ENCODE measurements at regions not wholly inside any gene's neighbourhood (a gene's known extent, or its start where the extent isn't known, plus 50 kb on each side); places are given as distances from the start of the nearest gene placed in this dataset.

GRCh38 chr3:71951842-71952241 lies 166.9 kb upstream of the PROK2 start:
- intact Hi-C loops (cut with micrococcal nuclease; ENCODE audit: unreplicated experiment), result no loop called here
- Histone ChIP-seq H3K27ac (ENCODE audit: low read depth, low read length, poor library complexity, severe bottlenecking) (no peak overlapping the region), H3K36me3 (ENCODE audit: insufficient read depth, low read length, poor library complexity, severe bottlenecking) (no peaks in the 10 kb centered on the region), H3K27me3 (replicated peaks; ENCODE audit: insufficient read depth, low read depth, low read length, poor library complexity) (no peaks in the 10 kb centered on the region), H3K4me3 (ENCODE audit: low read depth, low read length, poor library complexity, severe bottlenecking) (no peak overlapping the region), H3K4me1 (ENCODE audit: insufficient read depth, low read length, poor library complexity, severe bottlenecking) (no peaks in the 10 kb centered on the region), H3K9me3 (ENCODE audit: low read depth, low read length, poor library complexity, severe bottlenecking) (no peaks in the 10 kb centered on the region)
- POLR2A ChIA-PET (ENCODE audit: low non-redundant PET), result no interaction called here
- CTCF ChIA-PET, result no interaction called here
- TF ChIP-seq EZH2 (IDR thresholded peaks at IDR 0.05; ENCODE audit: borderline replicate concordance, low read depth, low read length, poor library complexity, severe bottlenecking) (no peak), CTCF (conservative IDR thresholded peaks at IDR 0.05; ENCODE audit: low read depth, low read length) (no peak)
- BruUV-seq (replicated peaks), result no TSS peak
- DNase-seq (ENCODE audit: low spot score), result no peak

- H3K27ac ChIP-seq (ENCODE audit: low read depth, low read length, poor library complexity, severe bottlenecking), result no peak overlapping the region
- H3K4me3 ChIP-seq (ENCODE audit: low read depth, low read length, poor library complexity, severe bottlenecking), result no peak overlapping the region
- intact Hi-C loops (cut with micrococcal nuclease; ENCODE audit: unreplicated experiment), result no loop called here
- DNase-seq (ENCODE audit: low spot score), result no peak
- H3K27me3 ChIP-seq (replicated peaks; ENCODE audit: insufficient read depth, low read depth, low read length, poor library complexity), result no peaks in the 10 kb centered on the region
- H3K9me3 ChIP-seq (ENCODE audit: low read depth, low read length, poor library complexity, severe bottlenecking), result no peaks in the 10 kb centered on the region
- no peaks in the 10 kb centered on the region for H3K4me1 ChIP-seq (ENCODE audit: insufficient read depth, low read length, poor library complexity, severe bottlenecking)
- TF ChIP-seq CTCF (conservative IDR thresholded peaks at IDR 0.05; ENCODE audit: low read depth, low read length) (no peak), EZH2 (IDR thresholded peaks at IDR 0.05; ENCODE audit: borderline replicate concordance, low read depth, low read length, poor library complexity, severe bottlenecking) (no peak)
- ChIA-PET CTCF (no interaction called here), POLR2A (ENCODE audit: low non-redundant PET) (no interaction called here)
- no peaks in the 10 kb centered on the region for H3K36me3 ChIP-seq (ENCODE audit: insufficient read depth, low read length, poor library complexity, severe bottlenecking)
- BruUV-seq (replicated peaks), result no TSS peak
These were observed 166.4 kb upstream of the PROK2 start for GRCh38 chr3:71951361-71951760.

GRCh38 chr3:71949442-71949841 lies 164.5 kb upstream of the PROK2 start:
- ChIA-PET POLR2A (ENCODE audit: low non-redundant PET) (no interaction called here), CTCF (no interaction called here)
- H3K36me3 ChIP-seq (ENCODE audit: insufficient read depth, low read length, poor library complexity, severe bottlenecking), result no peaks in the 10 kb centered on the region
- H3K4me3 ChIP-seq (ENCODE audit: low read depth, low read length, poor library complexity, severe bottlenecking), result no peak overlapping the region
- intact Hi-C loops (cut with micrococcal nuclease; ENCODE audit: unreplicated experiment), result no loop called here
- DNase-seq (ENCODE audit: low spot score), result peak; percentile 22
- H3K9me3 ChIP-seq (ENCODE audit: low read depth, low read length, poor library complexity, severe bottlenecking), result no peaks in the 10 kb centered on the region
- no TSS peak for BruUV-seq (replicated peaks)
- no peaks in the 10 kb centered on the region for H3K4me1 ChIP-seq (ENCODE audit: insufficient read depth, low read length, poor library complexity, severe bottlenecking)
- H3K27me3 ChIP-seq (replicated peaks; ENCODE audit: insufficient read depth, low read depth, low read length, poor library complexity), result no peaks in the 10 kb centered on the region
- H3K27ac ChIP-seq (ENCODE audit: low read depth, low read length, poor library complexity, severe bottlenecking), result no peak overlapping the region
- TF ChIP-seq CTCF (conservative IDR thresholded peaks at IDR 0.05; ENCODE audit: low read depth, low read length) (no peak), EZH2 (IDR thresholded peaks at IDR 0.05; ENCODE audit: borderline replicate concordance, low read depth, low read length, poor library complexity, severe bottlenecking) (no peak)
